Activated CD8-positive, alpha-beta memory T cell treated with anti-CD3 and anti-CD28 coated beads, Interleukin-2, amount 50 U/mL, for 1 hour (primary cell): ENCODE measurements at regions not wholly inside any gene's neighbourhood (a gene's known extent, or its start where the extent isn't known, plus 50 kb on each side); places are given as distances from the start of the nearest gene placed in this dataset.
A peak's percentile ranks its signal among the peaks of the same experiment; 100 is the strongest.
"Not testable (repeated sequence)": the region's sequence is repeated elsewhere in the genome, so short reads cannot be mapped to it uniquely, and the experiment has no call there.

Experiments
- DNase-seq: peaks from one replicate; pipeline ENCODE4 v3.0.0-alpha.2; 2020; ENCODE audit errors: extremely low read depth

- no peak for DNase-seq
Observed at GRCh38 chrX:54615109-54615508, 85.1 kb downstream of the GNL3L start.

GRCh38 chrX:54633641-54634040 is 103.6 kb downstream of the GNL3L start:
- no peak for DNase-seq

- no peak for DNase-seq
Observed at GRCh38 chrX:54639018-54639345, 109.0 kb downstream of the GNL3L start.

- peak; percentile 89 for DNase-seq
Observed at GRCh38 chrX:54639346-54640102, 109.5 kb downstream of the GNL3L start.

- no peak for DNase-seq
Observed at GRCh38 chrX:54640103-54640690, 110.2 kb downstream of the GNL3L start.

GRCh38 chrX:54640736-54641135 is 110.7 kb downstream of the GNL3L start:
- no peak for DNase-seq

- DNase-seq = no peak
Observed at GRCh38 chrX:54641530-54641929, 111.5 kb downstream of the GNL3L start.

- not testable (repeated sequence) for DNase-seq
Observed at GRCh38 chrX:54647607-54648006, 117.6 kb downstream of the GNL3L start.

GRCh38 chrX:54659547-54659946 is 129.5 kb downstream of the GNL3L start:
- no peak for DNase-seq

GRCh38 chrX:54675762-54676161 is 122.3 kb downstream of the ITIH6 start:
- no peak for DNase-seq

- DNase-seq = no peak
Observed at GRCh38 chrX:54695231-54695630, 102.8 kb downstream of the ITIH6 start.

- DNase-seq = no peak
Observed at GRCh38 chrX:54695816-54696487, 102.1 kb downstream of the ITIH6 start.
